ENCODE measurements at regions not wholly inside any gene's neighbourhood (a gene's known extent, or its start where the extent isn't known, plus 50 kb on each side); places are given as distances from the start of the nearest gene placed in this dataset.

DNA sequence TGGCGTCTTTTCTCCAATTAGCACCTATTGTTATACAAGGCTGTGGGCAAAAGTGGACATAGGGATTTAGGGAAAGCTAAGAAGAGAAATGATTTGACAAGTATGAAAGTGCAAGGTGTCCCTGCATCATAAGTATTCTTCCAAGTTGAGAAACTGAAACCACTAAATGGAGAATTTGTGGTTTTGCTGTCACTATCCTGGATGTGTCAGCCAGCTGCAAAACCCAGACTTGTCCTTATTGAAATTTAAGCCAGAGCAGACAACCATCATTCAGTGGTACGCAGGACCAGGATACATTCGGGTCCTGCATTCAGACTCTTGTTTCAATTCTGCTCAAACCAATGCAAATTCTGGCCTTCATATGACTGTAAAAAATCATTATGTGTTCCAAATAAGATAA lies 384.8 kb upstream of the TGFBR2 start:
- CTCF ChIA-PET = no interaction called here
- no peak overlapping the region for H3K4me3 Mint-ChIP-seq
- POLR2A ChIA-PET = no interaction called here
- H3K27me3 Mint-ChIP-seq (ENCODE audit: low read depth) = no peaks in the 10 kb centered on the region
- peaks cover 4% of the 10 kb centered on the region for H3K4me1 Mint-ChIP-seq
- H3K27ac Mint-ChIP-seq = no peak overlapping the region
- H3K9me3 Mint-ChIP-seq = peaks cover 13% of the 10 kb centered on the region
- TF ChIP-seq, protein P1, sequence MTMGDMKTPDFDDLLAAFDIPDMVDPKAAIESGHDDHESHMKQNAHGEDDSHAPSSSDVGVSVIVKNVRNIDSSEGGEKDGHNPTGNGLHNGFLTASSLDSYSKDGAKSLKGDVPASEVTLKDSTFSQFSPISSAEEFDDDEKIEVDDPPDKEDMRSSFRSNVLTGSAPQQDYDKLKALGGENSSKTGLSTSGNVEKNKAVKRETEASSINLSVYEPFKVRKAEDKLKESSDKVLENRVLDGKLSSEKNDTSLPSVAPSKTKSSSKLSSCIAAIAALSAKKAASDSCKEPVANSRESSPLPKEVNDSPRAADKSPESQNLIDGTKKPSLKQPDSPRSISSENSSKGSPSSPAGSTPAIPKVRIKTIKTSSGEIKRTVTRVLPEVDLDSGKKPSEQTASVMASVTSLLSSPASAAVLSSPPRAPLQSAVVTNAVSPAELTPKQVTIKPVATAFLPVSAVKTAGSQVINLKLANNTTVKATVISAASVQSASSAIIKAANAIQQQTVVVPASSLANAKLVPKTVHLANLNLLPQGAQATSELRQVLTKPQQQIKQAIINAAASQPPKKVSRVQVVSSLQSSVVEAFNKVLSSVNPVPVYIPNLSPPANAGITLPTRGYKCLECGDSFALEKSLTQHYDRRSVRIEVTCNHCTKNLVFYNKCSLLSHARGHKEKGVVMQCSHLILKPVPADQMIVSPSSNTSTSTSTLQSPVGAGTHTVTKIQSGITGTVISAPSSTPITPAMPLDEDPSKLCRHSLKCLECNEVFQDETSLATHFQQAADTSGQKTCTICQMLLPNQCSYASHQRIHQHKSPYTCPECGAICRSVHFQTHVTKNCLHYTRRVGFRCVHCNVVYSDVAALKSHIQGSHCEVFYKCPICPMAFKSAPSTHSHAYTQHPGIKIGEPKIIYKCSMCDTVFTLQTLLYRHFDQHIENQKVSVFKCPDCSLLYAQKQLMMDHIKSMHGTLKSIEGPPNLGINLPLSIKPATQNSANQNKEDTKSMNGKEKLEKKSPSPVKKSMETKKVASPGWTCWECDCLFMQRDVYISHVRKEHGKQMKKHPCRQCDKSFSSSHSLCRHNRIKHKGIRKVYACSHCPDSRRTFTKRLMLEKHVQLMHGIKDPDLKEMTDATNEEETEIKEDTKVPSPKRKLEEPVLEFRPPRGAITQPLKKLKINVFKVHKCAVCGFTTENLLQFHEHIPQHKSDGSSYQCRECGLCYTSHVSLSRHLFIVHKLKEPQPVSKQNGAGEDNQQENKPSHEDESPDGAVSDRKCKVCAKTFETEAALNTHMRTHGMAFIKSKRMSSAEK (CRISPR knock-in tag; IDR thresholded peaks at IDR 0.05; ENCODE audit: borderline replicate concordance) = no peak
- TF ChIP-seq ZNF121 (CRISPR knock-in tag; IDR thresholded peaks at IDR 0.05) = no peak
- TF ChIP-seq, protein P2, sequence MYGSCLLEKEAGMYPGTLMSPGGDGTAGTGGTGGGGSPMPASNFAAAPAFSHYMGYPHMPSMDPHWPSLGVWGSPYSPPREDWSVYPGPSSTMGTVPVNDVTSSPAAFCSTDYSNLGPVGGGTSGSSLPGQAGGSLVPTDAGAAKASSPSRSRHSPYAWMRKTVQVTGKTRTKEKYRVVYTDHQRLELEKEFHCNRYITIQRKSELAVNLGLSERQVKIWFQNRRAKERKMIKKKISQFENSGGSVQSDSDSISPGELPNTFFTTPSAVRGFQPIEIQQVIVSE (CRISPR knock-in tag; IDR thresholded peaks at IDR 0.05; ENCODE audit: borderline replicate concordance) = no peak
- TF ChIP-seq, protein P3, sequence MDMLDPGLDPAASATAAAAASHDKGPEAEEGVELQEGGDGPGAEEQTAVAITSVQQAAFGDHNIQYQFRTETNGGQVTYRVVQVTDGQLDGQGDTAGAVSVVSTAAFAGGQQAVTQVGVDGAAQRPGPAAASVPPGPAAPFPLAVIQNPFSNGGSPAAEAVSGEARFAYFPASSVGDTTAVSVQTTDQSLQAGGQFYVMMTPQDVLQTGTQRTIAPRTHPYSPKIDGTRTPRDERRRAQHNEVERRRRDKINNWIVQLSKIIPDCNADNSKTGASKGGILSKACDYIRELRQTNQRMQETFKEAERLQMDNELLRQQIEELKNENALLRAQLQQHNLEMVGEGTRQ (CRISPR knock-in tag; IDR thresholded peaks at IDR 0.05) = no peak
- TF ChIP-seq, protein P4, sequence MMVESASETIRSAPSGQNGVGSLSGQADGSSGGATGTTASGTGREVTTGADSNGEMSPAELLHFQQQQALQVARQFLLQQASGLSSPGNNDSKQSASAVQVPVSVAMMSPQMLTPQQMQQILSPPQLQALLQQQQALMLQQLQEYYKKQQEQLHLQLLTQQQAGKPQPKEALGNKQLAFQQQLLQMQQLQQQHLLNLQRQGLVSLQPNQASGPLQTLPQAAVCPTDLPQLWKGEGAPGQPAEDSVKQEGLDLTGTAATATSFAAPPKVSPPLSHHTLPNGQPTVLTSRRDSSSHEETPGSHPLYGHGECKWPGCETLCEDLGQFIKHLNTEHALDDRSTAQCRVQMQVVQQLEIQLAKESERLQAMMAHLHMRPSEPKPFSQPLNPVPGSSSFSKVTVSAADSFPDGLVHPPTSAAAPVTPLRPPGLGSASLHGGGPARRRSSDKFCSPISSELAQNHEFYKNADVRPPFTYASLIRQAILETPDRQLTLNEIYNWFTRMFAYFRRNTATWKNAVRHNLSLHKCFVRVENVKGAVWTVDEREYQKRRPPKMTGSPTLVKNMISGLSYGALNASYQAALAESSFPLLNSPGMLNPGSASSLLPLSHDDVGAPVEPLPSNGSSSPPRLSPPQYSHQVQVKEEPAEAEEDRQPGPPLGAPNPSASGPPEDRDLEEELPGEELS (CRISPR knock-in tag; IDR thresholded peaks at IDR 0.05) = no peak
- TF ChIP-seq NFATC4 (CRISPR knock-in tag; IDR thresholded peaks at IDR 0.05) = no peak
- no peak for TF ChIP-seq ZNF232 (CRISPR knock-in tag; IDR thresholded peaks at IDR 0.05)
- TF ChIP-seq, protein P5, sequence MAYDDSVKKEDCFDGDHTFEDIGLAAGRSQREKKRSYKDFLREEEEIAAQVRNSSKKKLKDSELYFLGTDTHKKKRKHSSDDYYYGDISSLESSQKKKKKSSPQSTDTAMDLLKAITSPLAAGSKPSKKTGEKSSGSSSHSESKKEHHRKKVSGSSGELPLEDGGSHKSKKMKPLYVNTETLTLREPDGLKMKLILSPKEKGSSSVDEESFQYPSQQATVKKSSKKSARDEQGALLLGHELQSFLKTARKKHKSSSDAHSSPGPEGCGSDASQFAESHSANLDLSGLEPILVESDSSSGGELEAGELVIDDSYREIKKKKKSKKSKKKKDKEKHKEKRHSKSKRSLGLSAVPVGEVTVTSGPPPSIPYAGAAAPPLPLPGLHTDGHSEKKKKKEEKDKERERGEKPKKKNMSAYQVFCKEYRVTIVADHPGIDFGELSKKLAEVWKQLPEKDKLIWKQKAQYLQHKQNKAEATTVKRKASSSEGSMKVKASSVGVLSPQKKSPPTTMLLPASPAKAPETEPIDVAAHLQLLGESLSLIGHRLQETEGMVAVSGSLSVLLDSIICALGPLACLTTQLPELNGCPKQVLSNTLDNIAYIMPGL (CRISPR knock-in tag; IDR thresholded peaks at IDR 0.05) = no peak
- no peak for TF ChIP-seq FOXP1 (CRISPR knock-in tag; IDR thresholded peaks at IDR 0.05; ENCODE audit: borderline replicate concordance)
- TF ChIP-seq ETV6 (CRISPR knock-in tag; IDR thresholded peaks at IDR 0.05) = no peak
- TF ChIP-seq PRRX2 (CRISPR knock-in tag; IDR thresholded peaks at IDR 0.05) = no peak
- TF ChIP-seq, protein P6, sequence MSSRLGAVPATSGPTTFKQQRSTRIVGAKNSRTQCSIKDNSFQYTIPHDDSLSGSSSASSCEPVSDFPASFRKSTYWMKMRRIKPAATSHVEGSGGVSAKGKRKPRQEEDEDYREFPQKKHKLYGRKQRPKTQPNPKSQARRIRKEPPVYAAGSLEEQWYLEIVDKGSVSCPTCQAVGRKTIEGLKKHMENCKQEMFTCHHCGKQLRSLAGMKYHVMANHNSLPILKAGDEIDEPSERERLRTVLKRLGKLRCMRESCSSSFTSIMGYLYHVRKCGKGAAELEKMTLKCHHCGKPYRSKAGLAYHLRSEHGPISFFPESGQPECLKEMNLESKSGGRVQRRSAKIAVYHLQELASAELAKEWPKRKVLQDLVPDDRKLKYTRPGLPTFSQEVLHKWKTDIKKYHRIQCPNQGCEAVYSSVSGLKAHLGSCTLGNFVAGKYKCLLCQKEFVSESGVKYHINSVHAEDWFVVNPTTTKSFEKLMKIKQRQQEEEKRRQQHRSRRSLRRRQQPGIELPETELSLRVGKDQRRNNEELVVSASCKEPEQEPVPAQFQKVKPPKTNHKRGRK (CRISPR knock-in tag; IDR thresholded peaks at IDR 0.05; ENCODE audit: borderline replicate concordance) = no peak
- TF ChIP-seq, protein P7, sequence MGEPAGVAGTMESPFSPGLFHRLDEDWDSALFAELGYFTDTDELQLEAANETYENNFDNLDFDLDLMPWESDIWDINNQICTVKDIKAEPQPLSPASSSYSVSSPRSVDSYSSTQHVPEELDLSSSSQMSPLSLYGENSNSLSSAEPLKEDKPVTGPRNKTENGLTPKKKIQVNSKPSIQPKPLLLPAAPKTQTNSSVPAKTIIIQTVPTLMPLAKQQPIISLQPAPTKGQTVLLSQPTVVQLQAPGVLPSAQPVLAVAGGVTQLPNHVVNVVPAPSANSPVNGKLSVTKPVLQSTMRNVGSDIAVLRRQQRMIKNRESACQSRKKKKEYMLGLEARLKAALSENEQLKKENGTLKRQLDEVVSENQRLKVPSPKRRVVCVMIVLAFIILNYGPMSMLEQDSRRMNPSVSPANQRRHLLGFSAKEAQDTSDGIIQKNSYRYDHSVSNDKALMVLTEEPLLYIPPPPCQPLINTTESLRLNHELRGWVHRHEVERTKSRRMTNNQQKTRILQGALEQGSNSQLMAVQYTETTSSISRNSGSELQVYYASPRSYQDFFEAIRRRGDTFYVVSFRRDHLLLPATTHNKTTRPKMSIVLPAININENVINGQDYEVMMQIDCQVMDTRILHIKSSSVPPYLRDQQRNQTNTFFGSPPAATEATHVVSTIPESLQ (CRISPR knock-in tag; IDR thresholded peaks at IDR 0.05) = no peak
- TF ChIP-seq HMGA2 (CRISPR knock-in tag; IDR thresholded peaks at IDR 0.05) = no peak
- no peak for TF ChIP-seq TCF7 (CRISPR knock-in tag; IDR thresholded peaks at IDR 0.05; ENCODE audit: low read depth)
- ATAC-seq (no peak), DNase-seq (ENCODE audit: low spot score) (no peak)
- H3K36me3 Mint-ChIP-seq = peaks cover 12% of the 10 kb centered on the region
